ENCODE measurements at regions not wholly inside any gene's neighbourhood (a gene's known extent, or its start where the extent isn't known, plus 50 kb on each side); places are given as distances from the start of the nearest gene placed in this dataset.

- DNase-seq, result no peak
Observed at GRCh38 chr9:78505546-78505945, 208.6 kb downstream of the PSAT1 start.

GRCh38 chr9:78507037-78507436 is 210.1 kb downstream of the PSAT1 start:
- DNase-seq, result no peak

GRCh38 chr9:78510035-78510434 is 213.1 kb downstream of the PSAT1 start:
- no peak for DNase-seq

- DNase-seq, result no peak
Observed at GRCh38 chr9:78515108-78515507, 218.2 kb downstream of the PSAT1 start.

- DNase-seq, result no peak
Observed at GRCh38 chr9:78519786-78520185, 222.9 kb downstream of the PSAT1 start.

- DNase-seq, result no peak
Observed at GRCh38 chr9:78521680-78522079, 224.8 kb downstream of the PSAT1 start.

GRCh38 chr9:78525986-78526560 is 229.1 kb downstream of the PSAT1 start:
- no peak for DNase-seq

GRCh38 chr9:78533500-78533899 is 236.6 kb downstream of the PSAT1 start:
- no peak for DNase-seq

- DNase-seq, result no peak
Observed at GRCh38 chr9:78539188-78539587, 242.3 kb downstream of the PSAT1 start.

- no peak for DNase-seq
Observed at GRCh38 chr9:78539904-78540303, 243.0 kb downstream of the PSAT1 start.

- no peak for DNase-seq
Observed at GRCh38 chr9:78541868-78542443, 245.0 kb downstream of the PSAT1 start.

GRCh38 chr9:78542491-78543181 is 245.7 kb downstream of the PSAT1 start:
- no peak for DNase-seq

GRCh38 chr9:78543353-78543752 is 246.4 kb downstream of the PSAT1 start:
- no peak for DNase-seq

GRCh38 chr9:78544230-78544629 is 247.3 kb downstream of the PSAT1 start:
- DNase-seq, result no peak

- no peak for DNase-seq
Observed at GRCh38 chr9:78547831-78548230, 250.9 kb downstream of the PSAT1 start.

GRCh38 chr9:78548670-78549069 is 251.7 kb downstream of the PSAT1 start:
- DNase-seq, result no peak

- no peak for DNase-seq
Observed at GRCh38 chr9:78549711-78550110, 252.8 kb downstream of the PSAT1 start.

- DNase-seq, result no peak
Observed at GRCh38 chr9:78552802-78553201, 255.9 kb downstream of the PSAT1 start.

- DNase-seq, result no peak
Observed at GRCh38 chr9:78557540-78557939, 260.6 kb downstream of the PSAT1 start.

- no peak for DNase-seq
Observed at GRCh38 chr9:78559449-78559885, 262.5 kb downstream of the PSAT1 start.

GRCh38 chr9:78562021-78562420 is 265.1 kb downstream of the PSAT1 start:
- DNase-seq, result no peak

GRCh38 chr9:78563269-78563668 is 266.3 kb downstream of the PSAT1 start:
- no peak for DNase-seq

- DNase-seq, result no peak
Observed at GRCh38 chr9:78565481-78565880, 268.6 kb downstream of the PSAT1 start.

GRCh38 chr9:78566521-78566920 is 269.6 kb downstream of the PSAT1 start:
- no peak for DNase-seq
